Thyroid gland (tissue), 4 donors: ENCODE measurements at regions not wholly inside any gene's neighbourhood (a gene's known extent, or its start where the extent isn't known, plus 50 kb on each side); places are given as distances from the start of the nearest gene placed in this dataset.

Source experiments
- POLR2A ChIP-seq, 2 donors: fragments of 450-650 bp; IDR thresholded peaks; one replicate each; pipeline ENCODE4 v1.6.1; 2017; ENCODE audit warnings: antibody characterized with exemption in 2 of 2, mild to moderate bottlenecking in 2 of 2, moderate library complexity in 1 of 2
- TF ChIP-seq, protein P1 (sequence below), 6 experiments: fragments of 200-600 bp in 3 of 6; fragments of 450-650 bp in 3 of 6; sonication (generic) in 3 of 6; IDR thresholded peaks; one replicate each; pipeline ENCODE4 v1.5.1; 2016 to 2019; ENCODE audit warnings: antibody characterized with exemption in 6 of 6, mild to moderate bottlenecking in 2 of 6, inconsistent platforms in 1 of 6, moderate library complexity in 1 of 6

DNA sequence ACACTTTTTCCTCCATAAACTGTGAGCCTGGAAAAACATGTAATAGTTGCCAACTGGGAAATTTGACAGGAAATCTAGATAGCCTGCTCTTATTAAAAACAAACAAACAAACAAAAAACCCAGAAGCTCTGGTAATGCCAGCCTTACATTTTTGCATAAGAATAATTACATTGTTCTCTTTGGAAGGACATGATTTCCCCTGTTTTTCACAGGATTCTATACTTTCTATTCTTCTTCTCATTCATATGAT is 137.9 kb downstream of the AEBP2 start:
- TF ChIP-seq, protein P1, sequence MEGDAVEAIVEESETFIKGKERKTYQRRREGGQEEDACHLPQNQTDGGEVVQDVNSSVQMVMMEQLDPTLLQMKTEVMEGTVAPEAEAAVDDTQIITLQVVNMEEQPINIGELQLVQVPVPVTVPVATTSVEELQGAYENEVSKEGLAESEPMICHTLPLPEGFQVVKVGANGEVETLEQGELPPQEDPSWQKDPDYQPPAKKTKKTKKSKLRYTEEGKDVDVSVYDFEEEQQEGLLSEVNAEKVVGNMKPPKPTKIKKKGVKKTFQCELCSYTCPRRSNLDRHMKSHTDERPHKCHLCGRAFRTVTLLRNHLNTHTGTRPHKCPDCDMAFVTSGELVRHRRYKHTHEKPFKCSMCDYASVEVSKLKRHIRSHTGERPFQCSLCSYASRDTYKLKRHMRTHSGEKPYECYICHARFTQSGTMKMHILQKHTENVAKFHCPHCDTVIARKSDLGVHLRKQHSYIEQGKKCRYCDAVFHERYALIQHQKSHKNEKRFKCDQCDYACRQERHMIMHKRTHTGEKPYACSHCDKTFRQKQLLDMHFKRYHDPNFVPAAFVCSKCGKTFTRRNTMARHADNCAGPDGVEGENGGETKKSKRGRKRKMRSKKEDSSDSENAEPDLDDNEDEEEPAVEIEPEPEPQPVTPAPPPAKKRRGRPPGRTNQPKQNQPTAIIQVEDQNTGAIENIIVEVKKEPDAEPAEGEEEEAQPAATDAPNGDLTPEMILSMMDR (IDR thresholded peaks at IDR 0.05), result no peak
- TF ChIP-seq POLR2A (IDR thresholded peaks at IDR 0.05), result no peak
